Nephron progenitor cell (in vitro differentiated cells): ENCODE measurements at regions not wholly inside any gene's neighbourhood (a gene's known extent, or its start where the extent isn't known, plus 50 kb on each side); places are given as distances from the start of the nearest gene placed in this dataset.
A peak's percentile ranks its signal among the peaks of the same experiment; 100 is the strongest.

Experiments
- DNase-seq: peaks from one replicate; pipeline ENCODE4 v3.0.0; 2021
- H3K27ac Mint-ChIP-seq: 2 replicates; pipeline ENCODE4 v1.8.0; 2021; ENCODE audit warnings: mild to moderate bottlenecking, moderate library complexity, mixed read lengths
- H3K27me3 Mint-ChIP-seq: 2 replicates; pipeline ENCODE4 v1.8.0; 2021; ENCODE audit warnings: mild to moderate bottlenecking, low read depth, mixed read lengths; ENCODE audit not compliant: poor library complexity
- H3K36me3 Mint-ChIP-seq: 2 replicates; pipeline ENCODE4 v1.8.0; 2021; ENCODE audit warnings: low read depth, mixed read lengths
- H3K4me1 Mint-ChIP-seq: 2 replicates; pipeline ENCODE4 v1.8.0; 2021; ENCODE audit warnings: mixed read lengths
- H3K4me3 Mint-ChIP-seq: 2 replicates; pipeline ENCODE4 v1.8.0; 2021; ENCODE audit warnings: mild to moderate bottlenecking, moderate library complexity, mixed read lengths
- H3K9me3 Mint-ChIP-seq: 2 replicates; pipeline ENCODE4 v1.8.0; 2021; ENCODE audit warnings: mild to moderate bottlenecking, moderate library complexity, mixed read lengths
- CTCF ChIP-seq: fragments of 200-600 bp; sonication (generic); IDR thresholded peaks from 2 replicates; pipeline ENCODE4 v1.5.0; 2021; ENCODE audit warnings: antibody characterized with exemption

- peak; percentile 99 for DNase-seq
- peaks cover 2% of the 10 kb centered on the region for H3K27me3 Mint-ChIP-seq
- no peaks in the 10 kb centered on the region for H3K9me3 Mint-ChIP-seq
- H3K36me3 Mint-ChIP-seq, result no peaks in the 10 kb centered on the region
- H3K27ac Mint-ChIP-seq, result peak overlapping the region; percentile 39
- peaks cover 39% of the 10 kb centered on the region for H3K4me1 Mint-ChIP-seq
- peak overlapping the region; percentile 49 for H3K4me3 Mint-ChIP-seq
- peak; percentile 92 for TF ChIP-seq CTCF
Measured at GRCh38 chr13:30132623-30133553, 174.5 kb downstream of the KATNAL1 start.

- Mint-ChIP-seq H3K9me3 (no peaks in the 10 kb centered on the region), H3K27ac (no peak overlapping the region), H3K4me3 (no peak overlapping the region), H3K27me3 (no peaks in the 10 kb centered on the region), H3K4me1 (peaks cover 33% of the 10 kb centered on the region), H3K36me3 (no peaks in the 10 kb centered on the region)
- no peak for TF ChIP-seq CTCF
- no peak for DNase-seq
Measured at GRCh38 chr13:30129411-30129810, 177.9 kb downstream of the KATNAL1 start.

- Mint-ChIP-seq H3K27ac (no peak overlapping the region), H3K36me3 (no peaks in the 10 kb centered on the region), H3K4me1 (peaks cover 25% of the 10 kb centered on the region), H3K4me3 (no peak overlapping the region), H3K27me3 (no peaks in the 10 kb centered on the region), H3K9me3 (no peaks in the 10 kb centered on the region)
- DNase-seq, result no peak
- TF ChIP-seq CTCF, result no peak
Measured at GRCh38 chr13:30128591-30128990, 178.8 kb downstream of the KATNAL1 start.

GRCh38 chr13:30128095-30128494 is 179.3 kb downstream of the KATNAL1 start:
- no peaks in the 10 kb centered on the region for H3K27me3 Mint-ChIP-seq
- peaks cover 20% of the 10 kb centered on the region for H3K4me1 Mint-ChIP-seq
- DNase-seq, result no peak
- no peak for TF ChIP-seq CTCF
- no peaks in the 10 kb centered on the region for H3K9me3 Mint-ChIP-seq
- H3K27ac Mint-ChIP-seq, result no peak overlapping the region
- H3K4me3 Mint-ChIP-seq, result no peak overlapping the region
- H3K36me3 Mint-ChIP-seq, result no peaks in the 10 kb centered on the region

GRCh38 chr13:30126903-30127428 is 180.4 kb downstream of the KATNAL1 start:
- no peaks in the 10 kb centered on the region for H3K9me3 Mint-ChIP-seq
- no peaks in the 10 kb centered on the region for H3K27me3 Mint-ChIP-seq
- no peak overlapping the region for H3K27ac Mint-ChIP-seq
- H3K36me3 Mint-ChIP-seq, result no peaks in the 10 kb centered on the region
- H3K4me3 Mint-ChIP-seq, result no peak overlapping the region
- no peak for TF ChIP-seq CTCF
- H3K4me1 Mint-ChIP-seq, result peaks cover 13% of the 10 kb centered on the region
- no peak for DNase-seq
